ENCODE measurements at regions not wholly inside any gene's neighbourhood (a gene's known extent, or its start where the extent isn't known, plus 50 kb on each side); places are given as distances from the start of the nearest gene placed in this dataset.

GRCh38 chr1:38728585-38728908 is 131.0 kb downstream of the RRAGC start:
- ChIA-PET CTCF (ENCODE audit: low intra/inter-chr PET ratio) (no interaction called here), POLR2A (no interaction called here)
- Histone ChIP-seq H3K9me1 (ENCODE audit: control insufficient read depth, insufficient read depth, low read length) (no peaks in the 10 kb centered on the region), H3K36me3 (ENCODE audit: control insufficient read depth, insufficient read depth, low read length) (no peaks in the 10 kb centered on the region), H3K27me3 (ENCODE audit: control insufficient read depth in 2 of 2, insufficient read depth in 2 of 2, low read length in 2 of 2) (peaks cover 6 to 8% of the 10 kb centered on the region in 2 experiments; a peak in 4 of 5 replicates), H3K9ac (ENCODE audit: insufficient read depth in 1 of 2, low read depth in 2 of 2, low read length in 2 of 2) (no peak overlapping the region), H4K20me1 (replicated peaks; ENCODE audit: control insufficient read depth, insufficient read depth, low read length) (no peaks in the 10 kb centered on the region), H3K79me2 (ENCODE audit: control insufficient read depth, insufficient read depth, low read length) (no peaks in the 10 kb centered on the region), H3K4me1 (replicated peaks in 1 of 2; ENCODE audit: control insufficient read depth in 2 of 2, insufficient read depth in 2 of 2, low read length in 2 of 2) (peaks cover 4 to 11% of the 10 kb centered on the region in 2 experiments; a peak in 4 of 5 replicates), H3K27ac (ENCODE audit: extremely low read depth, low read depth, low read length) (no peak overlapping the region), H3K4me3 (no peak overlapping the region), H3K9me3 (replicated peaks; ENCODE audit: control insufficient read depth, insufficient read depth, low read depth, low read length) (no peaks in the 10 kb centered on the region), H2AFZ (ENCODE audit: low read depth, low read length) (no peak overlapping the region), H3K4me2 (ENCODE audit: insufficient read depth, low read length) (no peak overlapping the region)
- intact Hi-C loops (cut with micrococcal nuclease) (no loop called here), in situ Hi-C loops (cut with MboI) (no loop called here)
- no peak for ATAC-seq
- no TSS peak for BruUV-seq (replicated peaks)
- WGBS (ENCODE audit: insufficient coverage, low coverage, missing lambda C conversion rate): 6% methylated on average over 1 of the region's 1 CpG
- TF ChIP-seq YY1 (IDR thresholded peaks at IDR 0.05; ENCODE audit: borderline replicate concordance in 1 of 3, control insufficient read depth in 1 of 3, extremely low read depth in 1 of 3, insufficient read depth in 3 of 3, insufficient read length in 1 of 3, insufficient replicate concordance in 2 of 3, low read depth in 1 of 3, low read length in 2 of 3) (no peak), SRSF3 (IDR thresholded peaks at IDR 0.05; ENCODE audit: insufficient read depth, low read length) (no peak), C11orf30 (IDR thresholded peaks at IDR 0.05; ENCODE audit: low read depth) (no peak), SMAD3 (CRISPR knock-in tag; conservative IDR thresholded peaks at IDR 0.05) (no peak), HMG20B (CRISPR knock-in tag; IDR thresholded peaks at IDR 0.05) (no peak), ZNF592 (IDR thresholded peaks at IDR 0.05) (no peak), MTA3 (IDR thresholded peaks at IDR 0.05; ENCODE audit: borderline replicate concordance) (no peak), ZNF140 (CRISPR knock-in tag; IDR thresholded peaks at IDR 0.05) (no peak), NFRKB (IDR thresholded peaks at IDR 0.05; ENCODE audit: low read depth) (no peak), SRF (CRISPR knock-in tag; IDR thresholded peaks at IDR 0.05) (no peak), CEBPB (tag; IDR thresholded peaks at IDR 0.05) (no peak), GTF2A2 (tag; IDR thresholded peaks at IDR 0.05) (no peak), NR0B1 (IDR thresholded peaks at IDR 0.05; ENCODE audit: partially characterized antibody) (no peak), TAF9B (IDR thresholded peaks at IDR 0.05; ENCODE audit: partially characterized antibody) (no peak), KDM1A (IDR thresholded peaks at IDR 0.05) (no peak), FOXA3 (CRISPR knock-in tag; conservative IDR thresholded peaks at IDR 0.05 in 1 of 2, IDR thresholded peaks at IDR 0.05 in 1 of 2) (no peak), GTF2F1 (IDR thresholded peaks at IDR 0.05; ENCODE audit: low read depth, low read length) (no peak), NELFE (IDR thresholded peaks at IDR 0.05; ENCODE audit: insufficient read depth, insufficient read length) (no peak), HES1 (IDR thresholded peaks at IDR 0.05; ENCODE audit: low read depth) (no peak)
- no peak for FAIRE-seq
- no peak for DNase-seq (ENCODE audit: extremely low read depth in 1 of 4, low spot score in 3 of 4)

Measured in K562 (cell line).